Left lung (tissue), 4 donors: ENCODE measurements at regions not wholly inside any gene's neighbourhood (a gene's known extent, or its start where the extent isn't known, plus 50 kb on each side); places are given as distances from the start of the nearest gene placed in this dataset.

Experiments used
- ATAC-seq: fragments of 200-7000 bp; cut with Tn5 transposase; one replicate; pipeline ENCODE4 v1.9.1; 2020; ENCODE audit warnings: moderate library complexity
- DNase-seq, 4 donors: peaks; one replicate each; pipeline ENCODE4 v3.0.0-alpha.2; 2013 to 2020
- H3K27ac ChIP-seq, 2 donors: fragments of 200-600 bp; sonication (generic) in 1 of 2; one replicate each; pipeline versions ENCODE4 v1.5.0 to v1.8.0; 2020 to 2021
- H3K27me3 ChIP-seq, 2 donors: fragments of 200-600 bp; sonication (generic) in 1 of 2; one replicate each; pipeline versions ENCODE4 v1.5.0 to v1.8.0; 2020 to 2021
- H3K36me3 ChIP-seq, 2 donors: fragments of 200-600 bp; sonication (generic) in 1 of 2; one replicate each; pipeline versions ENCODE4 v1.5.0 to v1.8.0; 2020 to 2021
- H3K4me1 ChIP-seq, 2 donors: fragments of 200-600 bp; one replicate each; pipeline ENCODE4 v1.8.0; 2021
- H3K4me3 ChIP-seq, 2 donors: fragments of 200-600 bp; sonication (generic) in 1 of 2; one replicate each; pipeline versions ENCODE4 v1.5.0 to v1.8.0; 2020 to 2021; ENCODE audit warnings: mild to moderate bottlenecking in 1 of 2
- H3K9me3 ChIP-seq, 2 donors: fragments of 200-600 bp; sonication (generic) in 1 of 2; one replicate each; pipeline versions ENCODE4 v1.5.0 to v1.8.0; 2020 to 2021
- intact Hi-C, 2 donors: fragments of 100-400 bp; cut with DNase I; formaldehyde crosslinking; loops; one replicate each; pipeline versions ENCODE4 v1.11.2 to v1.14.2; 2022
- TF ChIP-seq, protein P1 (sequence below), 2 donors: fragments of 200-600 bp; sonication (generic) in 1 of 2; IDR thresholded peaks; one replicate each; pipeline versions ENCODE4 v1.5.0 to v1.8.0; 2021; ENCODE audit warnings: antibody characterized with exemption in 2 of 2
- donor health status: DM: no; HTN: yes; CAD: no.
- donor health status: DM: no; HTN: no; CAD: no.

DNA sequence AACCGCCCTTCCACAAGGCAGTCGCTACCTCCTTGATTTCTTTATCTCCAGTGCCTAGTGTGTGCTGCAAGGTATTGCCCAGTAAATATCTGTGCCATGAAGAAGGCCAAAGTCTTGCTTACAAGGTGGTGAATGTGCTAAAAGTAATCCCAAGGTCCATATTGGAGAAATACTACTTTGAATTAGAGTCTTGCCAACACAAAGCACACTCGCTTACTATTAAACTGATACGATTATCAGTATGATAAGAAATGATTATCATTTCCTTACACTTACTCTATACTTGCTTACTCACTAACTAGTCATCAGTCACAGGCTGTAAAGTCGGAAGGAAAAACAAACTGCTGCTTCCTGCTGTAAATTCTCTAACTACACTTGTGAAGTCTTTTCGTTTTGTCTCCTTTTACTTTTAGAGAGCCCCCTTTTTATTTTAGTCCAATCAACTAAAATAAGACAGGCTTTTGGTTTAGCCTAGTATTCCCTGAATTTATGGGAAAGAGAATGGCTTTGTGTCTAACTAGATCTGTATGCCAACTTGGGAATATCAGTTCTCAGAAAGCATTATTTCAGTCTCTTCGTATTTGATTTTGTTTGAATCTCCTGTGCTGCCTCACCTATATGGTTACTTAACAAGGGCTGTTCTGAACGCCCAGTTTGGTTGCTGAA is 107.1 kb upstream of the TSC22D2 start:
- intact Hi-C loops: no loop called here
- no peaks in the 10 kb centered on the region for H3K4me1 ChIP-seq

GRCh38 chr3:150300388-150300787 is 107.7 kb upstream of the TSC22D2 start:
- intact Hi-C loops: no loop called here
- DNase-seq: no peak

More for the DNA sequence above, 107.1 kb upstream of the TSC22D2 start:
- no peaks in the 10 kb centered on the region for H3K36me3 ChIP-seq
- TF ChIP-seq, protein P1, sequence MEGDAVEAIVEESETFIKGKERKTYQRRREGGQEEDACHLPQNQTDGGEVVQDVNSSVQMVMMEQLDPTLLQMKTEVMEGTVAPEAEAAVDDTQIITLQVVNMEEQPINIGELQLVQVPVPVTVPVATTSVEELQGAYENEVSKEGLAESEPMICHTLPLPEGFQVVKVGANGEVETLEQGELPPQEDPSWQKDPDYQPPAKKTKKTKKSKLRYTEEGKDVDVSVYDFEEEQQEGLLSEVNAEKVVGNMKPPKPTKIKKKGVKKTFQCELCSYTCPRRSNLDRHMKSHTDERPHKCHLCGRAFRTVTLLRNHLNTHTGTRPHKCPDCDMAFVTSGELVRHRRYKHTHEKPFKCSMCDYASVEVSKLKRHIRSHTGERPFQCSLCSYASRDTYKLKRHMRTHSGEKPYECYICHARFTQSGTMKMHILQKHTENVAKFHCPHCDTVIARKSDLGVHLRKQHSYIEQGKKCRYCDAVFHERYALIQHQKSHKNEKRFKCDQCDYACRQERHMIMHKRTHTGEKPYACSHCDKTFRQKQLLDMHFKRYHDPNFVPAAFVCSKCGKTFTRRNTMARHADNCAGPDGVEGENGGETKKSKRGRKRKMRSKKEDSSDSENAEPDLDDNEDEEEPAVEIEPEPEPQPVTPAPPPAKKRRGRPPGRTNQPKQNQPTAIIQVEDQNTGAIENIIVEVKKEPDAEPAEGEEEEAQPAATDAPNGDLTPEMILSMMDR (IDR thresholded peaks at IDR 0.05): no peak
- no peaks in the 10 kb centered on the region for H3K27me3 ChIP-seq
- no peaks in the 10 kb centered on the region for H3K9me3 ChIP-seq
- H3K4me3 ChIP-seq: no peak overlapping the region
- no peak overlapping the region for H3K27ac ChIP-seq
- no peak for DNase-seq
- no peak for ATAC-seq

GRCh38 chr3:150299201-150299600 is 108.9 kb upstream of the TSC22D2 start:
- DNase-seq: no peak
- no peaks in the 10 kb centered on the region for H3K36me3 ChIP-seq
- H3K4me1 ChIP-seq: no peaks in the 10 kb centered on the region
- H3K27ac ChIP-seq: no peak overlapping the region
- ATAC-seq: no peak
- no peaks in the 10 kb centered on the region for H3K27me3 ChIP-seq
- H3K4me3 ChIP-seq: no peak overlapping the region
- TF ChIP-seq, protein P1 (IDR thresholded peaks at IDR 0.05): no peak
- intact Hi-C loops: no loop called here
- no peaks in the 10 kb centered on the region for H3K9me3 ChIP-seq

More at GRCh38 chr3:150300388-150300787, 107.7 kb upstream of the TSC22D2 start:
- no peak for ATAC-seq
- H3K4me3 ChIP-seq: no peak overlapping the region
- H3K9me3 ChIP-seq: no peaks in the 10 kb centered on the region
- H3K4me1 ChIP-seq: no peaks in the 10 kb centered on the region
- no peaks in the 10 kb centered on the region for H3K27me3 ChIP-seq
- TF ChIP-seq, protein P1 (IDR thresholded peaks at IDR 0.05): no peak
- H3K27ac ChIP-seq: no peak overlapping the region
- H3K36me3 ChIP-seq: no peaks in the 10 kb centered on the region

DNA sequence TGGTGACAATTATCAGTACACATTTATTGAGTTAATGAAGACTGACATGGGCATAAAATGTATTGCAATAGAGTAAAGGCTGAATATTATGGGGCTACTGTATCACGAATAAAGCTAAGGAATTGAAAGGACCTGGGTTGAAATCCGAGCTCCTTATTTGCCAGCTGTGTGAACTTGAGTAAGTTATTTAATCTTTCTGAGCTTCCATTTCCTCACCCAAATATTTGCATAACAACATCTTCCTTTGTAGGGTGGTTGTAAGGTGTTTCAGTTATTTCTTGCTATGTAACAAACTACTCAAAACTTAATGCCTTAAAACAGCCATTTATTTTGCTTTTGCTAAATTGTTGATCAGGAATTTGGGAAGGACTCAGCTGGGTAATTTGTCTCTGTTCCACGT is 111.1 kb upstream of the TSC22D2 start:
- no peak overlapping the region for H3K4me3 ChIP-seq
- no peaks in the 10 kb centered on the region for H3K27me3 ChIP-seq
- no peak overlapping the region for H3K27ac ChIP-seq
- TF ChIP-seq, protein P1 (IDR thresholded peaks at IDR 0.05): no peak
- intact Hi-C loops: no loop called here
- no peak for ATAC-seq
- DNase-seq: no peak
- no peaks in the 10 kb centered on the region for H3K36me3 ChIP-seq
- H3K4me1 ChIP-seq: no peaks in the 10 kb centered on the region
- H3K9me3 ChIP-seq: no peaks in the 10 kb centered on the region

DNA sequence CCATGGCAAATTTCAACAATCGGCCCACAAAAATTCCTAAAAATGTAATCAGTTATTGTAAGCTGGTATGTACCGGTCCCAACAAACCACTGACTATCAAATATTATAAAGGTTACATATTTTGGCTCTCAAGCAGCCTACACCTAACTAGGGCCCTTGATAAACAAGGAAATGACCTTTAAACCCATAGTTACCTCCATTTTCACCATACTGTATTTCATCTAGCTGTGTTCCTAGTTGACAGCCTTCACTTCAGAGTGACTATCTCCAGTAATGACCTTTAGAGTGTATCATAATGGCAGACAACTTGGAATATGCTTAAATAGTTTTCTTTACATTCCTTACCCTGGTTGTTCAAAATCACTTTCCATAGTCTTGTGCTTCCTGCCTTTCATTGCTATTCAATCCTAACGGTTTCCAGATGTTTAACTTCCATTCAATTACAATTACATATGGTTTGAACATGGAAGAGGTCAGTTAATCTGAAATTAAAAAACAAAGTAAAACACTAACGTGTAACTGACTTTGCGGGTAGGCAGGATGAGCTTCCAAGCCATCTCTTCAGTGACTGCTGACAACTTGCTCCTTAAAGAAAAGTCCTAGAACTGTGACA is 111.9 kb upstream of the TSC22D2 start:
- Histone ChIP-seq H3K27me3 (no peaks in the 10 kb centered on the region), H3K4me1 (no peaks in the 10 kb centered on the region), H3K36me3 (no peaks in the 10 kb centered on the region), H3K27ac (no peak overlapping the region), H3K9me3 (no peaks in the 10 kb centered on the region), H3K4me3 (no peak overlapping the region)
- ATAC-seq (no peak), DNase-seq (no peak)
- TF ChIP-seq, protein P1 (IDR thresholded peaks at IDR 0.05): no peak
- intact Hi-C loops: no loop called here
